Urothelium cell line (cell line): ENCODE measurements at regions not wholly inside any gene's neighbourhood (a gene's known extent, or its start where the extent isn't known, plus 50 kb on each side); places are given as distances from the start of the nearest gene placed in this dataset.

Source experiments
- DNase-seq: peaks from one replicate; pipeline ENCODE4 v3.0.0; 2011; ENCODE audit warnings: low spot score, mixed read lengths
- FAIRE-seq: peaks from 2 replicates; lab custom pipeline; 2011; peaks lifted over from hg19 to GRCh38; lab: Jason Lieb, UNC

- FAIRE-seq (no peak), DNase-seq (peak; percentile 2)
Observed at GRCh38 chr5:89769975-89770374, 639.6 kb downstream of the CETN3 start.

- DNase-seq (no peak), FAIRE-seq (no peak)
Observed at GRCh38 chr5:89759802-89760201, 649.8 kb downstream of the CETN3 start.

GRCh38 chr5:89758146-89758545 is 651.4 kb downstream of the CETN3 start:
- FAIRE-seq, result no peak
- no peak for DNase-seq

- FAIRE-seq, result no peak
- DNase-seq, result no peak
Observed at GRCh38 chr5:89756955-89757354, 652.6 kb downstream of the CETN3 start.

- DNase-seq (no peak), FAIRE-seq (no peak)
Observed at GRCh38 chr5:89755024-89755423, 654.5 kb downstream of the CETN3 start.

- no peak for DNase-seq
- FAIRE-seq, result no peak
Observed at GRCh38 chr5:89735082-89735481, 674.5 kb downstream of the CETN3 start.

- FAIRE-seq, result no peak
- DNase-seq, result no peak
Observed at GRCh38 chr5:89733772-89734171, 675.8 kb downstream of the CETN3 start.

- FAIRE-seq (no peak), DNase-seq (peak; percentile 3)
Observed at GRCh38 chr5:89729623-89730301, 679.8 kb downstream of the CETN3 start.

- DNase-seq (no peak), FAIRE-seq (no peak)
Observed at GRCh38 chr5:89728750-89729149, 680.8 kb downstream of the CETN3 start.

- no peak for FAIRE-seq
Observed at GRCh38 chr5:89728134-89728533, 681.4 kb downstream of the CETN3 start.

GRCh38 chr5:89724379-89725095 is 685.0 kb downstream of the CETN3 start:
- DNase-seq, result no peak
- no peak for FAIRE-seq

More at GRCh38 chr5:89728134-89728533, 681.4 kb downstream of the CETN3 start:
- DNase-seq, result no peak

GRCh38 chr5:89723907-89724306 is 685.6 kb downstream of the CETN3 start:
- DNase-seq (no peak), FAIRE-seq (no peak)

GRCh38 chr5:89722538-89722937 is 687.0 kb downstream of the CETN3 start:
- DNase-seq, result no peak
- FAIRE-seq, result no peak

GRCh38 chr5:89721931-89722330 is 687.6 kb downstream of the CETN3 start:
- FAIRE-seq (no peak), DNase-seq (no peak)

GRCh38 chr5:89721353-89721752 is 688.2 kb downstream of the CETN3 start:
- DNase-seq (no peak), FAIRE-seq (no peak)

GRCh38 chr5:89712134-89712700 is 697.3 kb downstream of the CETN3 start:
- FAIRE-seq, result no peak
- no peak for DNase-seq

- DNase-seq (no peak), FAIRE-seq (no peak)
Observed at GRCh38 chr5:89711526-89711925, 698.0 kb downstream of the CETN3 start.

GRCh38 chr5:89710006-89710405 is 699.5 kb downstream of the CETN3 start:
- DNase-seq (no peak), FAIRE-seq (no peak)

GRCh38 chr5:89707891-89708290 is 701.7 kb downstream of the CETN3 start:
- DNase-seq (no peak), FAIRE-seq (no peak)

GRCh38 chr5:89706731-89707130 is 702.8 kb downstream of the CETN3 start:
- FAIRE-seq (no peak), DNase-seq (no peak)

- no peak for FAIRE-seq
- DNase-seq, result peak; percentile 6
Observed at GRCh38 chr5:89703817-89704216, 705.7 kb downstream of the CETN3 start.

- DNase-seq, result no peak
- FAIRE-seq, result no peak
Observed at GRCh38 chr5:89698028-89698427, 711.5 kb downstream of the CETN3 start.
